22Rv1 (cell line): ENCODE measurements at regions not wholly inside any gene's neighbourhood (a gene's known extent, or its start where the extent isn't known, plus 50 kb on each side); places are given as distances from the start of the nearest gene placed in this dataset.
"Not testable (repeated sequence)": the region's sequence is repeated elsewhere in the genome, so short reads cannot be mapped to it uniquely, and the experiment has no call there.

Experiments
- H3K27ac ChIP-seq: fragments of 450-650 bp; 2 replicates; pipeline ENCODE4 v1.5.1; 2017
- ZFX ChIP-seq: fragments of 450-650 bp; IDR thresholded peaks from 2 replicates; pipeline ENCODE4 v1.6.1; 2017; ENCODE audit warnings: antibody characterized with exemption, borderline replicate concordance
- TF ChIP-seq, protein P1 (sequence below): fragments of 450-650 bp; IDR thresholded peaks from 2 replicates; pipeline ENCODE4 v1.5.1; 2017; ENCODE audit warnings: mild to moderate bottlenecking

DNA sequence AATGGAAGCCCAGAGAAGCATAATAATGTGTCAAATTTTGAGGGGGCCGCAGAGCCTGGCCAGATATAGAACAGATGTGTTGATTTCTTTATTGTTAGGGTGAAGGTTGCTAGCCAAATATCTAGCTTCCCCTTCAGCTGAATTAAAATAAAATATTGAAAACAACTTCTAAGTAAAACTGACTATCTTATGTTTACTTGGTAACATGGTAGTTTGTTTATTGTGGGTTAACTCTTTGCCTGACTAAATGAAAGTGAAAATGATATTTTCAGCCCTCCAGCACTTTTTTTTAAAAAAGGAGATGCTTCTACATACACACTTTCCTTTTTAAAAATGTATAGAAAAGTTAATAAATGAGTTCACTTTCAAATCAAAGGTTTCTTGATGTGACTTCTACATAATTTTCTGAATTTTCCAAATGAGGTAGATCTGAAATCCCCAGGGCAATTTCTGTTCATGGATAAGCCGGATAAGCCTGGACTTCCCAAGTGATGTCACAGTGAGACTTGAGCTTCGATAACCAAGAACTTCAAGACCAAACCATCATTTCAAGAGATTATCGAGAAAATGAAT is 172.1 kb upstream of the OLIG3 start:
- H3K27ac ChIP-seq: no peak overlapping the region
- TF ChIP-seq, protein P1, sequence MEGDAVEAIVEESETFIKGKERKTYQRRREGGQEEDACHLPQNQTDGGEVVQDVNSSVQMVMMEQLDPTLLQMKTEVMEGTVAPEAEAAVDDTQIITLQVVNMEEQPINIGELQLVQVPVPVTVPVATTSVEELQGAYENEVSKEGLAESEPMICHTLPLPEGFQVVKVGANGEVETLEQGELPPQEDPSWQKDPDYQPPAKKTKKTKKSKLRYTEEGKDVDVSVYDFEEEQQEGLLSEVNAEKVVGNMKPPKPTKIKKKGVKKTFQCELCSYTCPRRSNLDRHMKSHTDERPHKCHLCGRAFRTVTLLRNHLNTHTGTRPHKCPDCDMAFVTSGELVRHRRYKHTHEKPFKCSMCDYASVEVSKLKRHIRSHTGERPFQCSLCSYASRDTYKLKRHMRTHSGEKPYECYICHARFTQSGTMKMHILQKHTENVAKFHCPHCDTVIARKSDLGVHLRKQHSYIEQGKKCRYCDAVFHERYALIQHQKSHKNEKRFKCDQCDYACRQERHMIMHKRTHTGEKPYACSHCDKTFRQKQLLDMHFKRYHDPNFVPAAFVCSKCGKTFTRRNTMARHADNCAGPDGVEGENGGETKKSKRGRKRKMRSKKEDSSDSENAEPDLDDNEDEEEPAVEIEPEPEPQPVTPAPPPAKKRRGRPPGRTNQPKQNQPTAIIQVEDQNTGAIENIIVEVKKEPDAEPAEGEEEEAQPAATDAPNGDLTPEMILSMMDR: no peak
- TF ChIP-seq ZFX: no peak

DNA sequence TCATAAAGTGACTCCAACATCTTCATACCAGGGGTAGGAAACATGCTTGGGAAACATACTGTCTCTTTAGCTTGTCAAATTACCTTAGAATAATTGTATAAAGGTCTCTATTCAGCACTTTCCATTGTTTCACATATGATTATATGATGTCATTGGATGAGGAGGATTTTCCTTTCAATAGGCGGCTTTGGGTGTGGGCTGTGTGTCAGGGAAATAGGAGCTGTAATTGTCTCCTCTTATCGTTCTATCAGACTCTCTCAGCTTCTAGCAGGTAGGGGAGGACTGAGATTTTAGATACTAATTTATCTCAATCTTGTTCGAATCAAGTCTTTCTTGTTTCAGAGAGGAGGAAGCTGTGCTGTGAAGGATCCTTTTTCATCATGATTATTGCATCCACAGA is 179.4 kb upstream of the OLIG3 start:
- TF ChIP-seq ZFX: no peak
- TF ChIP-seq, protein P1: no peak
- no peak overlapping the region for H3K27ac ChIP-seq

DNA sequence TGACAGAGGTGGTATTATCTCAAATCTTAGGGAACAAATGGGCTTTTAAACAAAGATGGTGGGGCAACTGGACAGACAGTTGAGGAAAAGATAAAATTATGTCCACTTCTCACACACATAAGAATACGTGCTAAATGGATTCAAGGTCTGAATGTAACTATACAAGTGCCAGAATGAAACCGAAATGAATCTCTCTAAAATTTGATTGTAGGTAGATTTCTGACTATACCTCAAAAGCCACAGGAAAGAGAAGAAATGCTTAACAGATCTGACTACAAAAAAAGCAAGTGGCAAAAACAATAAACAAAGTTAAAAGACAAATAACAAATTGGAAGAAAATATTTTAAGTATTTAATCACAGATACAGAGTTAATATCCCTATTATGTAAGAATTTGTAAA is 182.7 kb upstream of the OLIG3 start:
- no peak overlapping the region for H3K27ac ChIP-seq
- TF ChIP-seq ZFX: no peak
- TF ChIP-seq, protein P1: no peak

DNA sequence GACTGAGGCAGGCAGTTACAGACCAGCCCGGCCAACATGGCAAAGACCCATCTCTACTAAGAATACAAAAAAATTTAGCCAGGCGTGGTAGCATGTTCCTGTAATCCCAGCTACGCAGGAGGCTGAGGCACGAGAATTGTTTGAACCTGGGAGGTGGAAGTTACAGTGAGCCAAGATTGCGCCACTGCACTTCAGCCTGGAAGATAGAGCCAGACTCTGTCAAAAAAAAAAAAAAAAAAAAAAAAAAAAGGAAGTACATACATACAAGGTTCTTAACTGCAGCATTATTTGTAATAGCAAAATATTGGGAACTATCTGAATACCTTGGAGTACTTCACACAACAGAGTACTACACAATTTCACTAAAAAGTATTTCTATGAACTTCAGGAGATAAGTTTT is 183.5 kb upstream of the OLIG3 start:
- no peak overlapping the region for H3K27ac ChIP-seq

DNA sequence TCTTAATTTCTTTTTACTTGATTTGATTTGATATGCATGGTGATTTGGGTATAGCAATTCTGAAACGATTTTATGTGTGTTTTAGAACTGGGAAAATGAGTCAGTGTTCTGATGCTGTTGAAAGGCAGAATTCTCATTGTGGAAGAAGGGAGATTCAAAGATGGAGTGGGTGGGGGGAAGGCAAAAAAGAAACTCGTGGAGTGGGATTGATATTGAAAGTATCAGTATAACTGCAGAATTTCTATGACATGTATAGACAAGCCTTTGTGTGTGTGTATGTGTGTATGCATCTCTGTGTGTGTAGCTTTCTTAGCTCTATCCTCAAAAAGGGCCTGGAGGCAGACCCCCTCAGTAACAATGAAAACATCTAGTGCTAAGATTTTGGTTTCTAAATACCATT is 184.3 kb upstream of the OLIG3 start:
- TF ChIP-seq, protein P1: no peak
- TF ChIP-seq ZFX: no peak
- no peak overlapping the region for H3K27ac ChIP-seq

More for the DNA sequence above, 183.5 kb upstream of the OLIG3 start:
- TF ChIP-seq, protein P1: no peak
- no peak for TF ChIP-seq ZFX

DNA sequence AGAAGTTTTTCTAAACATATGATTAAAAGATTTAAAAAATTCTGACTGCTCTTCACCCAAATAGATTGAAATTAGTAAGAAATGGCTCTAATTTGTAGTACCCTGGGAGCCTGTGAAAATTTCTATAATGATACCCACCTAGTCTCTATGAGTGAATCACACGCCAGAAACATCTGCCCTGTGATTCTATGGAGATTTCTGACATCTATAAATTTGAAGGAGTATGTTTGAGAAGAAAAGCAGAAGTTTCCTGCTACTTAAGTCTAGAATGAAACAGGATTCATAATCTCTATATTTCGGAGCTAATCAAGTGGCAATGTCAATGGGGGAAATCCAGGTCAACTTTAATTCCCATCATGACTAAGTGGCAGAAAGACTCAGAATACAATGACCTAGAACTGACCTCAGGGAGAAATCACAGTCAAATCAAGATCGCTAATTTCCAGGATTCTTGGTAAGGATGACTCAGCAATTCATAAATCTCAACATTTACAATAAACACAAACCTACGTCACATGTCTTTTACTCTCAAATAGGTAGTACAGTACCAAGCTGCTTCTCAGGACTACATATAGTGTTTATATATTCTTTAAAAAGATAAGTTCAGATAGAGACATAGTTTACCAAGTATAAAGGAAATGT is 186.2 kb upstream of the TNFAIP3 start:
- H3K27ac ChIP-seq: no peak overlapping the region
- TF ChIP-seq, protein P1: no peak
- TF ChIP-seq ZFX: no peak

DNA sequence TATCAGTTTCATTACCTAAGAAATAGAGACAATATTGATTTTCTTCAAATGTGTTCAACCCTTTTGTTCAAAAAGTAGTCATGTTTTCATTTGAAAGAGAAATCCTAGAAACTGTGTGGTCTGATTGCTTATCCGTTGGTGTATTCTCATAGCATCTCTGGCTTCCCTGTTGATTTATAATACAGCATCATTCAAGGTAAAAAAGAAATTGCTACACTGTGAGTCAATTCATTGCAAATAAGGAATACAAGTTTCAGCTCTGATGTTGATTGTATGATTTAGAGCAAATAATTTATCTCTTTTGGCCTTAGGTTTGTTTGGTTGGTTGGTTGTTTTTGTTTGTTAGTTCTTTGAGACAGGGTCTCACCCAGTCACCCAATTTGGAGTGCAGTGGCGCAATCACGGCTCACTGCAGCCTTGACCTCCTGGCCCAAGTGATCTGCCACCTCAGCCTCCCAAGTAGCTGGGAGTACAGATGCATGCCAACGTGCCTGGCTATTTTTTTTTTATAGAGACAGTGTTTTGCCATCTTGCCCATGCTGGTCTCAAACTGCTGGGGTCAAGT is 185.5 kb upstream of the TNFAIP3 start:
- TF ChIP-seq, protein P1: no peak
- no peak for TF ChIP-seq ZFX

DNA sequence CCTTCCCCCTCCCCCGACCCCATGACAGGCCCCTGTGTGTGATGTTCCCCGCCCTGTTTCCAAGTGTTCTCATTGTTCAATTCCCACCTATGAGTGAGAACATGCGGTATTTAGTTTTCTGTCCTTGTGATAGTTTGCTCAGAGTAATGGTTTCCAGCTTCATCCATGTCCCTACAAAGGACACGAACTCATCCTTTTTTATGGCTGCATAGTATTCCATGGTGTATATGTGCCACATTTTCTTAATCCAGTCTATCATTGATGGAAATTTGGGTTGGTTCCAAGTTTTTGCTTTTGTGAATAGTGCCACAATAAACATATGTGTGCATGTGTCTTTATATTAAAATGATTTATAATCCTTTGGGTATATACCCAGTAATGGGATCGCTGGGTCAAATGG is 184.4 kb upstream of the TNFAIP3 start:
- not testable (repeated sequence) for H3K27ac ChIP-seq

More for the DNA sequence above, 185.5 kb upstream of the TNFAIP3 start:
- no peak overlapping the region for H3K27ac ChIP-seq
